HS-27A (cell line): ENCODE measurements at regions not wholly inside any gene's neighbourhood (a gene's known extent, or its start where the extent isn't known, plus 50 kb on each side); places are given as distances from the start of the nearest gene placed in this dataset.
"Not testable (repeated sequence)": the region's sequence is repeated elsewhere in the genome, so short reads cannot be mapped to it uniquely, and the experiment has no call there.

ENCODE experiments used
- DNase-seq: peaks from one replicate; pipeline ENCODE4 v3.0.0-alpha.2; 2012; ENCODE audit warnings: low read depth, missing footprints

DNA sequence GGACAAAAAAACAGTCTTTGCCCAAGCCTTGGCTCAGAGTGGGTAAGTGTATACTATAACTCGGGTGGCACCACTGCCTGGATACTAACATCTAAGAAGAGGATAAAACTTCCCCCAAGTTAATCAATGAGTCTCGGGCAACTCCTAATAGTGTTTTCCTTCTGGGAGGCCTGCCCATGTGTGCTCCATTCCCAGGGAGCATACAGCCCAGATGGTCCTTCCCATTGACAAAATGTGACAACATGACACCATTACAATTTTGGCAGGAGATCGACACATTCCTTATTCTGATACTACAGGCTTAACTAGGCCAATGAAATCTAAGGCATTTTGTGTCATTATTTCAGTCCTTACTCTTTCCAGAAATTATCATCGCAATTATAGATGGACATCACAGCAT is 52.7 kb upstream of the CRIM1 start:
- DNase-seq, result no peak

DNA sequence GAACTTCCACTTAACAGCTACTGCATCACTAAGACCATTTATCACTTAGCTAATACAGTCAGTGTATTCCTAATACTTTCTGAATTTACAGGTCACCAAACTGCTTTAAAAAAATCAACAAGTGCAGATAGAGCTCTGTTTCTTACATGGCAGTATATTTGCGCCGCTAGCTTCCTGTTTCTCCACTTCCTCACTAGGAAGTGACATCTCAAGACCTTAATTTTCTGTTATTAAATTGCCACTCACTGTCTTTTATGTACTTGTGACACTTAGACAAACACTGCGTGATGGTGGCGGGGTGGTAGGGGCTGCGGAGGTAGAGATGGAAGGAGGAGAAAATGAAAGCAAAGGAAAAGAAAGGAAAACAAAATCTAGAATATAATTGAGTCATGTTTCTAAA is 53.7 kb upstream of the CRIM1 start:
- DNase-seq, result no peak

DNA sequence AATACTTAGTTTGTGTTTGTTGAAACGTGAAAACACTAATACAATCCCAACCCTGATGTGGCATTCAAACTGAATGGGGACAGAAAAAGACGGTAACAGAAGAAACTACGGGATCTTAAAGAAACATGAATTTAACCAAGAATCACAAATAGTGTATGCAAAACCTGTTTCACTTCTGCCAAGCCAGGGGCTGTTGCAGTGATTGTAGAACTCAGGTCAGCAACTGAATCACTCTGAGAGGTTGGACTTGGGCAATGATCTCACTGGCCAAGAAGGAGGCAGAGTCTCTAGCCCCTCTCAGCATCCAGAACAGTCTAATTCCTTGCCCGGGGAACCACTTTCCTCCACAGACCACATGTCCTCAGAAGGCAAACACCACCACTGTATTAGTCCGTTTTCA is 54.9 kb upstream of the CRIM1 start:
- DNase-seq, result no peak

DNA sequence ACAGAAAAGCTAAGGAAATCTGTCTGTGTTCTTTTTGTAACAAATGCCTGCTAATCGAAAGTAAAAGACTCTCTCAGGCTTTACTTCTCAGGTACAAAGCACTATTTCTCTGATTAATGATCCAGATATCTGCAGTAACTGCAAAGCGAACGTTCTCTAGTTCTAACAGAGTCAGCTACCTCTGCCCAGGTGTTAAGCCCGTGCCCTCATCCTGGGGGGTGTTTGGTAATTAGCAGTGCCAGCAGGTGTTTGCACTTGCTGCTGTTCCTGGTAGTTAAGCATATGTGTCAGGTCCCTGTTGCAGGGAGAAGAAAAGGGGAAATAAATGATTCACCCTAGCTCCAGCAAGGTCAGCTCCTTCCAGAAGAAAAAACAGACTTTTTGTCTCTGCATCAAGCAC is 58.8 kb upstream of the CRIM1 start:
- no peak for DNase-seq

DNA sequence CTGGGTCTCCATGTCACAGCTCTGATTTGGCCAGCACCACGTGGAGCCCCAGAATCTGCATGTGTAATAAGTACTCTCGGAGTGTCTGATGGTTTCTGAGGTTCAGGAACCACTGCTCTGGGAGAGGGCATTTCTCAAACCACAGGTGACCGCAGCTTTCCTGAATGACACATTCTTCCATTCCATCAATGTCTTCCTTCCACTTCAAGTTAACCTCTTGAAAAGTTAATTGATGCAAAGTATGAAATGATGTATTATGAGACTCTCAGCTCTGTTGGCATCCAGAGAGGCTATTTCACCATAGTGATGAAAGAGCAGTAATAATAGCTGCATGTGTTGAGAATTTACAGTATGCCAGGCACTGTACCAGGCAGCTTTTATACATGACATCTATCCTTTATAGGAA is 61.3 kb upstream of the CRIM1 start:
- no peak for DNase-seq

DNA sequence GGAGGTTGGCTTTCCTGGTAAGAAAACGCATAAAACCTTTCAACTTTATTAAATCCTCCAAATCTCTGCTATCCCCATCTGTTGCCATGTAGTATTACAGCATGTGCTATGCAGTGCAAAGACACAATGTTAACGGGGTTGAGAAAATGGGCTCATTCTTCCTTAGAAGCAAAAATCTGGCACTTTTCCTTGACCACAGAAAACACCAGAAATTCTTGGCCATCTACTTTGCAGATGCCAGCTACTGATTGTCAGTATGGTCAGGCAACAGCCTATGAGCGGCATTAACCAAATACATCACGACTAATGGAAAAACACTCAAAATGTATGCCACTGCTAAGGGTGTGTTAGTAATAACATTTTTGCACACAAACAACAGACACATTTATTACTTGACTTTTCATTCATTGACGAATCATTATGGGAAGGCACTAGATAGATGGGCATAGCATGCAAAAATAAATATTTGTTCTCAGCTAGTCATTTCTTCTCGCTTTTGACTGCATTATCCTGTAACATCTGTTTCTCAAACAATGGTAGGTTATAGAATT is 65.2 kb upstream of the CRIM1 start:
- no peak for DNase-seq

DNA sequence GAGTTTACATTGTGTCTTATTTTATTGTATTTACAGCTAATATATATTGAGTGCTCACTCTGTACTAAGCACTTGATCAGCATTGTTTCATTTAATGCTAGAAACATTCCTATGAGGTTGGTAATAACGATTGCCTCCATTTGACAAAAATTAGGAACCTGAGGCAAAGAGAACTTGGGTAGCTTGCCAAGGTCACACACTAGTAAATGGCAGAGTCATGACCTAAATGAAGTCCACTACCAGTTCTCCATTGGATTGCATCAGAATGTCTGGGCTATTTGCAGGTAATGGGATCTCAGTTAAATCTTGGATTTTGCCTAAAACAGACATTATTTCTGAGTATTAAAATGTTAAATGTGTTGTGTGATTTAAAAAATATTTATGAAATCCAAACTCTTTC is 65.8 kb upstream of the CRIM1 start:
- DNase-seq, result no peak

DNA sequence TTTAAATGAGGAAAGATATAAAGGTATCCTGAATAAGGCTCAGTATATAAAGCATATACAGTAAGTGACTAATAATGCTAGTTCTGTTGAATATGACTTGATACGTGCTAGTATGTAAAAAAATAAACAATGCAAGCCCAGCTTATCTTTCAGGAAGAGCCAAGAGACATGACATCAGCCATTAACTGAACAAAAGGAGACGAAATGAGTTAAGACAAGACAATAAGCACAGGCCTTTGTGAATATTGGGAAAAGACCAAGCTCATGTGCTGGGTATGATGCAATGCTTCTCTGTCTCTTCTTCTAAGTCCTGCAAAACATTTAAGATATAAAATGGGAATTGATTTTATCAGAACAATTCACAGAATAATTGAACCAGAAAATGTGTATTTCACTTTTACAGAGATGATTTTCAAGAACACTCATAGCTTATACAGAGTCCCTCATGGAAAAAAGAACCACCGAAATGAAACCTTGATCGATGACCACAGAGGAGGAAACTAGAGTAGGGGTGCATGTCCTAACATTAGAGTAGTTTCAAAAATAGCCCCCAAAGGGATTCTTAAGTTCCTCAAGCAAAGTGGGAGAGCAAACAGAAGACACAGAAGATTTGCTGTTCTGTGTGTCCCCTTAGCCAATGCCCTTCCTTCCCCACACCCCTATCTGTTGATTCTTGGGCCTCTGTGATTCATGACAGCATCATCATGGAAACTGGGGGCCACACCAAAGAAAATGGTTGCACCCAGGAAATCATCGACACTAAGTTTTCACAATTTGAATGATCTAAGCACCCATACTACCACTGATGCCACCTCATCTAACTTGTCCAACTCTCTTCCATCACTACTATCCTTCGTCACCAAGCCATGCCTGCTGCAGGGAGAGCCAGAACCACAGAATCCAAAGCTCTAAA is 68.0 kb upstream of the CRIM1 start:
- no peak for DNase-seq

DNA sequence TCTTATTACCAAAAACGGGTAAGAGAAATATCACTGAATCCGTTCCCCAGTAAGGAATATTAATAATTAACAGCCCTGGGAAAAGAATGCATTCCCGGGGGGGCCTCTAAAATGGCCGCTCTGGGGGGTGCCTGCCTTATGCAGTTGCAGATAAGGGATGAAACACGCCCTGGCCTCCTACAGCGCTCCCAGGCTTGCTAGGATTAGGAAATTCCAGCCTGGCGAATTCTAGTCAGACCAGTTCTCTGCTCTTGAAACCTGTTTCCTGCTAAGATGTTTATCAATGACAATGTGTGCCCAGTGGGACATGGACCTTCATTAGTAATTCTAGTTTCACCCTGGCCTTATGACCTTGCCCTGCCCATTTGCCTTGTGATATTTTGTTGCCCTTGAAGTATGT is 76.1 kb upstream of the CRIM1 start:
- DNase-seq, result not testable (repeated sequence)

DNA sequence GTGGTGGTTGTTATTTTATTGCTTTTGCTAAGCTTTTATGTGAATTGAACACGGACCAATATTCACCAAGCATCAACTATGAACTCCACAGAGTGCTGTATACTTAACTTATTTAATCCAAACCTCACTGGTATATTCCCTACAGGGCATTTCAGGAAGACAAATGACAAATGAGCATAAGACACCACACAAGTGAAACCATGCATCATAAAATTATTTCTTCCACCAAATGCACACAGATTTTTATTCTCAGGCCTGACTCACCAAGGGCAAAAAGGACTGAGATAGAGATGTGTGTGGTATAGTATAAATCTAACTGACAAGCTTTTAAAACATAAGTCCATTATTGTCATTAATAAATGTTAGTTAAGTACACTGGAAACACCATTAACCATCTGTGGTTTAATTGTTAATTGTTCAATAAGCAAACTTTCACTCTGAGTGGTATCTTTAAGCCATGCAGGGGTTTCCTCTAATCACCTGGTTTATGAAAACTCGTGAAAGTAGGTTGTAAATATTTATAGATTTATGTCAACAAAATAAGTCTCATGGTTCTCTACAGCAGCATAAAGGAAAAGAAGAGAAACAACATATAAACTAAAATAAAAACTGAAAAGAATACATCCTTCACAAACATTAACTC is 77.6 kb upstream of the CRIM1 start:
- no peak for DNase-seq

DNA sequence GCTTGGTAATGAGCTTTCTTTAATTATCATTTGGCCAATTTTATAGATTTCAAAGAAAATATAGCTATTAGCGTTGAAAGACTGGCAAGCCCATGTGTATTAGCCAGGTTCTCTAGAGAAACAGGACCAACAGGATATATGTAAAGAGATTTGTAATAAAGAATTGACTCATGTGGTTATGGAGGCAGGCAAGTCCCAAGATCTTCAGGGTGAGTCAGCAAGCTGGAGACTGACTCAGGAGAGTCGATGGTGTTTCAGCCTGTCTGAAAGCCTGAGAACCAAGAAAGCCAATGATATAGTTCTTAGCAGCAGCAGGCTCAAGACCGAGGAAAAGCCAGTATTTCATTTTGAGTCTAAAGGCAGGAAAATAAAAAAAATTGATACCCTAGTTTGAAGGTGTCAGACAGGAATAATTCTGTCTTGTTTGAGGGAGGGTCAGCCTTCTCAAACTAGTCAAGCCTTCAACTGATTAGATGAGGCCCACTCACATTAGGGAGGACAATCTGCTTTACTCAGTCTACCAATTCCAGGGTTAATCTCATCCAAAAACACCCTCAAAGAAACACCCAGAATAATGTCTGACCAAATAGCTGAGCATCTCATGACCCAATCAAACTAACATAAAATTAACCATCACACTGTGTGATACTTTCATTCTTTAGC is 78.3 kb upstream of the CRIM1 start:
- DNase-seq, result peak; percentile 14

DNA sequence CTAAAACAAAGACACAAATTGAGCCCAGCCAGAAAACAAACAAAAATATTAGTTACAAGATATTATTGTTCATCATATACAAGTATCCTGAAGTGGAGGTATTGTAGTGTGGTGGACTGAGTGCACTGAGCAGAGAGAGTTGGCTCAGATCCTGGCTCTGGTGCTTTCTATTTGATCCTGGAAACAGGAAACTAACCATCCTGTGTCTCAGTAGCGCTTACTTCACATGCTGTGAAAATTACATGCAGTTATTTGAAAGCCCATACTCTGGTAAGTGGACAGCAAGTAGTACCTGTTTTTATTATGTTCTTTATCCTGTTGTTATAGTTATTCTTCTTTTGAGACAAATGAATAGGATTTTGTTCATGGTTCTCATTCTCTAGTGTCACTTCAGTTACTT is 84.3 kb upstream of the CRIM1 start:
- no peak for DNase-seq

DNA sequence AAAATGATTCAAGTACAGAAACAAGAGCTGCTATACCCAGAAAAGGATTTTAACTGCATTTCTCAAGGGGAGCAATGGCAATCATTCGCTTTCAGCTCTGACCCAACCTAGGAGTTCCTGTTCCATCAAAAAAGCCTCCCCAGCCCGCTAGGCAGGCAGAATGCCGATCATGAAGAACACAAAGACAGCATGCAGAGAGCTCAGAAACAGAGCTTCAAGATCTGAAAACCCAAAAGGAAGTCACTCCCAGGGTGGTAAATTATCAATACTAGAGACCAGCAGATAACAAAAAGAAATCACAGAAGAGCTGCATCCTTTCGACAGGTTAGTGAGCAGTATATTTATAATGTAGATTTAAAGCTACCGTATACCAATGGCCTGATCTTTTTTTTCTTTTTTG is 84.8 kb upstream of the CRIM1 start:
- DNase-seq, result no peak

DNA sequence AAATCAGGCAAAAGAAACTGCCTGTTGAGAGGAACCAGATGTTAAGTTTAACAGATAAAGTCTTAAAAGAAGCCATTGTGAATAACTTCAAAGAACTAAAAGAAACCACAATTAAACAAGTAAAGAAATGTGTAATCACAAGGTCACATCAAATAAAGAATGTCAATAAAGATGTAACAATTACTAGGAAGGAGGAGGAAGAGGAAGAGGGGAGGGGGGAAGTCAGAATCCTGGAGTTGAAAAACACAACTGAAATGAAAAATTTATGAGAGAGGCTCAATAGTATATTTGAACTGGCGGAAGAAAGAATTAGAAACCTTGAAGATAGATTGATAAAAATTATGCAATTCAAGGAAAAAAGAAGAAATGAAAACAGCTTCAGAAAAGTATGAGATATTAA is 88.4 kb upstream of the CRIM1 start:
- no peak for DNase-seq

DNA sequence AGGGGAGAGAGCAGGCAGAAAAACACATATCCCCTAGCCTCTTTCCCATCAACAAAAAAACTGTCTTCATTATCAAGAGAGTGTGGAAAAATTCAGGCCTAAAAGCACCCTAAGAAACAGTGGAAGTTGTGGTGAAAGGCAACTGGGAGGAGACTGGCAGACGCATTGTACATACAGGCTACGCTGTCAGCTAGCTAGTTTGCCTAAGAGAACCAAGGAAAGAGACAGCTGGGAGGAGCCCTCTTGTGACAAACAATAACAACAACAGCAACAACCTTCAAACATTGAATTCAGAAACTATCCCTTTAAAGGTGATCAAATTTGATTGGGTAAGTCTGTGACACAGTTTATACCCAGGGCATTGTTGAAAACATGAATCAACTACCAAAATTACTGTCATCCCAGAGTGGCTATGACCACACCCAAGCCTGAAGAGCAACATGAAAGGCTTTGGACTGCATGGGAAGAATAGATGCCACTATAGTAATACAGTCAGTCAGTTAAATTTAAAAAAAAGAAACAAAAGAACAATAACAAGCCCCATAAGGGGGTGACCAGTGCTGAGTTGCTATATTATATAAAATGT is 88.9 kb upstream of the CRIM1 start:
- DNase-seq, result no peak

DNA sequence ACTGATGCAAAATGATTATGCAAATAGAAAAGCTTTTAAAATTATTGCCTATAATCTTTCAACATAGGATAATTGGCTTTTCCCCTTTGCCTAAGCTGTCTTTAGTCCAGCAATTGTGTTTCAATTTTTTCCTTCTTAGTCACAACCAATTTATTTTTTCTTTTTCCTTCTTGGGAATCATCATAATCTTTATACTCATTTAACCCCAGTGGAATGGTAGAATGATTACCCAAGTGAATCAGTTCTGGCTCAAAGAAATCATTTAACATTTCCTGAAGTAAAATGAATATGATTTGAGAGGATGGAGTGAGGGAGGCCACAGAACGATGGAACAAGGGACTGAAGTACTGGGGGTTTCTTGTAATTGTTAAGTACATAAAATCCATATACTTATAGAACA is 93.0 kb upstream of the CRIM1 start:
- no peak for DNase-seq

DNA sequence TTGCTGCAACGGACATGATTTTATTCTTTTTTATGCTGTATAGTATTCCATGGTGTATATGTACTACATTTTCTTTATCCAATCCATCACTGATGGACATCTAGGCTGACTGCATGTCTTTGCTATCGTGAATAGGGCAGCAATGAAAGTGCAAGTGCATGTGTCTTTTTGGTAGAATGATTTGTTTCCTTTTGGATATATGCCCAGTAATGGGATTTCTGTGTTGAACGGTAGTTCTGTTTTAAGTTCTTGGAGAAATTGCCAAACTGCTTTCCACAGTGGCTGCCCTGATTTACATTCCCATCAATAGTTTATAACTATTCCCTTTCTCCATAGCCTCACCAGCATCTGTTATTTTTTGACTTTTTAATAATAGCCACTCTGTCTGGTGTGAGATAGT is 99.7 kb upstream of the CRIM1 start:
- DNase-seq, result no peak

DNA sequence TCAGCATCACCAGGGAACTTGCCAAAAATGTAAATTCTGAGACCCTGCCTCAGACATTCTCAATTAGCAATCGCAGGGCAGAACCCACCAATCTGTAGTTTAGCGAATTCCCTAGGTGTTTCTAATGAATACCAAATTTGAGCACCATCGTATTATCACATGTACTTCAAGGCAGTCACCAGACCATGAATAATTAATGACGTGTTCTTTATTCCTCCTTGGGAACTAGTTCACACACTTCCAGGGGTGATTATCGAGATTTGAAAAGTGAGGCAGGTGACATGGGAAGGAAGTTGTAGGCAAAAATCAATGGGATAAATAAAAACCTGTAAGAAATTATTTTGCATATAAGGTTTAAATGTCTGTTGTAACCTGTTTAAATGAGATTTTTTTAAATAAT is 102.5 kb upstream of the CRIM1 start:
- DNase-seq, result no peak

DNA sequence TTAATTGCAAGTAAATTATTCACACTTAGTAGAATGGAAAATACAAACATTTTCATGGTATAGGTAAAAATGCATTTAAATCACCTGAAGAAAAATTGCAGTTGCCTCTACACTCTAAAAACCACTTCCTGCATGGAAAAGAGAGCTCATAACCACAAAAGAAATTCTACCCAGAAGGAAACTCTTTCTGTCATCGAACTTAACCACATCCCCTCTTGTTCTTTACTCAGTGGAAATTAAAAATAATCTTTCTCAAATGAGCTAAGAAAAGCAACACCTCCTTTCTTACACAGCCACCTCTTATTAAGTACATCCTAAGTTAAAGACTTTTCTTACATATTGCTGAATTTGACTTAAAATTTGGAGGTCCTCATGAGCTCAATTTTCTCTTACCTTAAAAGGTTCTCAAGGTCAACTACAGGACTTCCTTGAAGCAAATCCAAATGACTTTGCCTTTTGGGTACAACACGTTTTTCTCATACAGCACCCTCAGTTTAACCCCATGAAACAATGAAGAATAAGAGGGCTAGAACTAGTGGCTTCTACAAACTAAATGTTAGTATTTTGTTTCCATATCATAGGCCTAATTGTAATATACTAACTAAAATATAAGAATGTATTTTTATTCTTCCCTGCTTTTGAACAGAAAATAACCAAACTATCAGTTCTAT is 109.1 kb upstream of the CRIM1 start:
- no peak for DNase-seq

DNA sequence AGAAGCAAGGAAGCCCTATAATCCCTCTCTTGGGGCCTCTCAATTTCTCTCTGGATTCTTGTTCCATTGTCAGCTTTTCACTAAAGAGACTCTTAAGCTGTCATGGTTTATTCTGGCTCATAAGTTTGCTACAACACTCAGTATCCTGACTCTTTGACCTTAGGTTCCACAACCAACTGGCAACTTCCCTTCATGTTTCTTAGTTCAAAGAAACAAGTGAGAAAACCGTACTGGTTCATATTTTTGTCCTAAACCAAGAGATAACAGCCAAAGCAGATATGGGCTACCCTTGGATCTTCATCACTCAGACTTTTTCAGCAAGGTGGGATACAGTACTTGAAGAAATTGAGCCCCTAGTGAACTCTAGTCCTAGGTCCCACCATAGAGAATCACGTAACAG is 109.9 kb upstream of the CRIM1 start:
- DNase-seq, result no peak

DNA sequence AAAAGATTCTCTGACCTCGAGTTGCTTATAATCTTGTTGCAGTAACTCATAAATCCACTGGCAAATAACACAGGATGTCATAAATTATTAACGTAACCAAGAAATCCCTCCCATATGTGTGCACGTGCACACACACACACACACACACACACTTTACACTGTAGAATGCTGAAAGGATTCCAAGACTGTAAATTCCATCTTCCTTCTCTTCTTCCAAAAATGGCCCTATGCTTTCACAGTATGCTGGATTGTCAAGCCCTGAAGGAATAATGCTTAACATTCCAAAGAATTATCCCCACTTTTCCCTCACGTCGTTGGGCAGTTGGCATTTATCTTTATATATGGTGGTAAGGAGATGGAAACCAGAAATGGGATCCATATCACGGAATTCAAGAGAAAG is 117.5 kb upstream of the CRIM1 start:
- DNase-seq, result no peak

DNA sequence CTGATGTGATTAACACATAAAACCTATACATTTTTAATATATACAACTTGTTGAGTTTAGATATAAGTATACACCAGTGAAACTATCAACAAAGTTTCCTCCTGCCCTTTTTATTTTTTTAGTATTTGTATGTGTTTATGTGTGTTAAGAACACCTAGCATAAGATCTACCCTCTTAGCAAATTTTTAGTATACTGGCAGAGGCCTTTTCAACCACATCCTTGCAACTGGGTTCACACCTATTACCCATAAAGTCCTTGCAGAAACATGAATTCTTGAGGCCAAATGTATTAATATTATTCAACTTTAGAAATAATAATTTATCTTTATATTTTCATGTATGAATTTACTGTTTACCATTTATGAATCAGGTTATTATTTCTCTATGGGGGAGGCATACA is 119.7 kb upstream of the CRIM1 start:
- no peak for DNase-seq
